CD14-positive monocyte (primary cell): ENCODE measurements at regions not wholly inside any gene's neighbourhood (a gene's known extent, or its start where the extent isn't known, plus 50 kb on each side); places are given as distances from the start of the nearest gene placed in this dataset.
"Not testable (repeated sequence)": the region's sequence is repeated elsewhere in the genome, so short reads cannot be mapped to it uniquely, and the experiment has no call there.

Experiments used
- DNase-seq, 3 donors: peaks; one replicate each; pipeline ENCODE4 v3.0.0-alpha.2; 2011 to 2022
- H2AFZ ChIP-seq: 2 replicates; pipeline ENCODE4 v1.6.0; 2012; ENCODE audit warnings: mild to moderate bottlenecking, low read depth, low read length, inconsistent platforms; ENCODE audit not compliant: insufficient read depth, poor library complexity, severe bottlenecking
- H3K27ac ChIP-seq, 2 donors: 1 replicate in 1 of 2; 2 replicates in 1 of 2; pipeline ENCODE4 v1.5.1; 2012 to 2013; ENCODE audit warnings: low read length in 2 of 2, control low read depth in 1 of 2, inconsistent platforms in 1 of 2, low read depth in 1 of 2, mild to moderate bottlenecking in 1 of 2
- H3K27me3 ChIP-seq, 2 donors: one replicate each; pipeline versions ENCODE4 v1.6.0 to v1.6.1; 2011 to 2013; ENCODE audit warnings: low read length in 2 of 2; ENCODE audit not compliant: control insufficient read depth in 2 of 2, insufficient read depth in 2 of 2
- H3K36me3 ChIP-seq, 2 donors: replicated peaks in 1 of 2; 1 replicate in 1 of 2; 2 replicates in 1 of 2; pipeline versions ENCODE4 v1.5.1 to v1.6.1; 2012 to 2013; ENCODE audit warnings: low read length in 2 of 2, control low read depth in 1 of 2, inconsistent platforms in 1 of 2, mild to moderate bottlenecking in 1 of 2; ENCODE audit not compliant: insufficient read depth in 2 of 2, control insufficient read depth in 1 of 2
- H3K4me1 ChIP-seq, 2 donors: 1 replicate in 1 of 2; 2 replicates in 1 of 2; pipeline versions ENCODE4 v1.5.1 to v1.6.1; 2012 to 2013; ENCODE audit warnings: low read length in 2 of 2, control low read depth in 1 of 2, inconsistent platforms in 1 of 2, mild to moderate bottlenecking in 1 of 2, moderate library complexity in 1 of 2; ENCODE audit not compliant: insufficient read depth in 2 of 2, control insufficient read depth in 1 of 2
- H3K4me2 ChIP-seq: replicated peaks from 2 replicates; pipeline ENCODE3; 2012; ENCODE audit warnings: low read length, moderate library complexity, mild to moderate bottlenecking; ENCODE audit not compliant: poor library complexity, severe bottlenecking; ENCODE audit errors: extremely low read depth
- H3K4me3 ChIP-seq, 3 experiments: fragments of 200-600 bp in 1 of 3; sonication (generic) in 1 of 3; replicated peaks in 1 of 3; 1 replicate in 2 of 3; 2 replicates in 1 of 3; pipeline ENCODE4 v1.5.1; 2011 to 2013; ENCODE audit warnings: low read length in 3 of 3, mild to moderate bottlenecking in 3 of 3, control low read depth in 2 of 3, low read depth in 2 of 3, inconsistent platforms in 1 of 3, moderate library complexity in 1 of 3
- H3K79me2 ChIP-seq: 2 replicates; pipeline ENCODE4 v1.6.0; 2012; ENCODE audit warnings: mild to moderate bottlenecking, control low read depth, inconsistent platforms, low read length, moderate library complexity; ENCODE audit not compliant: insufficient read depth
- H3K9ac ChIP-seq: 2 replicates; pipeline ENCODE4 v1.6.0; 2017; ENCODE audit warnings: low read length, mild to moderate bottlenecking; ENCODE audit not compliant: insufficient read depth, poor library complexity, severe bottlenecking
- H3K9me3 ChIP-seq, 2 donors: replicated peaks in 1 of 2; 1 replicate in 1 of 2; 2 replicates in 1 of 2; pipeline versions ENCODE4 v1.5.1 to v1.6.1; 2012 to 2013; ENCODE audit warnings: low read length in 2 of 2, control low read depth in 1 of 2; ENCODE audit not compliant: control insufficient read depth in 1 of 2, insufficient read depth in 1 of 2
- H4K20me1 ChIP-seq: 2 replicates; pipeline ENCODE4 v1.6.0; 2012; ENCODE audit warnings: mild to moderate bottlenecking, low read length, control low read depth, moderate library complexity; ENCODE audit not compliant: insufficient read depth
- H3K27ac Mint-ChIP-seq, 7 donors: one replicate each; pipeline ENCODE4 v1.8.0; 2020; ENCODE audit warnings: mild to moderate bottlenecking in 7 of 7, mixed read lengths in 7 of 7, moderate library complexity in 6 of 7, inconsistent platforms in 2 of 7
- H3K27me3 Mint-ChIP-seq, 3 donors: one replicate each; pipeline ENCODE4 v1.8.0; 2021 to 2022; ENCODE audit warnings: low read depth in 3 of 3, mild to moderate bottlenecking in 3 of 3, mixed read lengths in 3 of 3, moderate library complexity in 3 of 3, inconsistent platforms in 1 of 3
- H3K36me3 Mint-ChIP-seq, 2 donors: one replicate each; pipeline ENCODE4 v1.8.0; 2020; ENCODE audit warnings: mixed read lengths in 2 of 2, inconsistent platforms in 1 of 2, mild to moderate bottlenecking in 1 of 2
- H3K4me1 Mint-ChIP-seq: one replicate; pipeline ENCODE4 v1.8.0; 2020; ENCODE audit warnings: mild to moderate bottlenecking, mixed read lengths
- H3K4me3 Mint-ChIP-seq, 2 donors: one replicate each; pipeline ENCODE4 v1.8.0; 2020; ENCODE audit warnings: mild to moderate bottlenecking in 2 of 2, mixed read lengths in 2 of 2, moderate library complexity in 1 of 2
- H3K9me3 Mint-ChIP-seq, 7 donors: one replicate each; pipeline ENCODE4 v1.8.0; 2020 to 2022; ENCODE audit warnings: mixed read lengths in 7 of 7, mild to moderate bottlenecking in 6 of 7, moderate library complexity in 6 of 7, inconsistent platforms in 2 of 7
- WGBS: methylation state at CpG from one replicate; pipeline ENCODE4 v1.1.5; 2013; ENCODE audit warnings: missing lambda C conversion rate; ENCODE audit not compliant: insufficient coverage; 5-methylcytosine and 5-hydroxymethylcytosine counted together
- intact Hi-C, 2 donors: fragments of 100-400 bp; cut with micrococcal nuclease; formaldehyde crosslinking; loops; one replicate each; pipeline versions ENCODE4 v1.15.0 to v1.15.1; 2023
- TF ChIP-seq, protein P1 (sequence below): fragments of 200-600 bp; IDR thresholded peaks from one replicate; pipeline ENCODE4 v1.8.0; 2022; ENCODE audit warnings: antibody characterized with exemption, mild to moderate bottlenecking

- no peak overlapping the region for H3K4me3 Mint-ChIP-seq
- Histone ChIP-seq H3K9me3 (peaks cover 0 to 4% of the 10 kb centered on the region in 2 donors), H3K27me3 (no peaks in the 10 kb centered on the region), H3K4me3 (no peak overlapping the region), H3K4me1 (no peaks in the 10 kb centered on the region), H2AFZ (no peak overlapping the region), H3K36me3 (no peaks in the 10 kb centered on the region), H3K79me2 (no peaks in the 10 kb centered on the region), H3K27ac (no peak overlapping the region), H3K9ac (no peak overlapping the region), H3K4me2 (no peak overlapping the region), H4K20me1 (no peaks in the 10 kb centered on the region)
- no peaks in the 10 kb centered on the region for H3K4me1 Mint-ChIP-seq
- WGBS, result no CpG with 5 or more reads among the region's 4 CpGs
- peaks cover 0 to 3% (median 0%) of the 10 kb centered on the region in 3 donors for H3K27me3 Mint-ChIP-seq
- peaks cover 0 to 5% (median 2%) of the 10 kb centered on the region in 7 donors for H3K9me3 Mint-ChIP-seq
- intact Hi-C loops, result no loop called here
- H3K27ac Mint-ChIP-seq, result no peak overlapping the region
- H3K36me3 Mint-ChIP-seq, result no peaks in the 10 kb centered on the region
- DNase-seq, result no peak
- TF ChIP-seq, protein P1, sequence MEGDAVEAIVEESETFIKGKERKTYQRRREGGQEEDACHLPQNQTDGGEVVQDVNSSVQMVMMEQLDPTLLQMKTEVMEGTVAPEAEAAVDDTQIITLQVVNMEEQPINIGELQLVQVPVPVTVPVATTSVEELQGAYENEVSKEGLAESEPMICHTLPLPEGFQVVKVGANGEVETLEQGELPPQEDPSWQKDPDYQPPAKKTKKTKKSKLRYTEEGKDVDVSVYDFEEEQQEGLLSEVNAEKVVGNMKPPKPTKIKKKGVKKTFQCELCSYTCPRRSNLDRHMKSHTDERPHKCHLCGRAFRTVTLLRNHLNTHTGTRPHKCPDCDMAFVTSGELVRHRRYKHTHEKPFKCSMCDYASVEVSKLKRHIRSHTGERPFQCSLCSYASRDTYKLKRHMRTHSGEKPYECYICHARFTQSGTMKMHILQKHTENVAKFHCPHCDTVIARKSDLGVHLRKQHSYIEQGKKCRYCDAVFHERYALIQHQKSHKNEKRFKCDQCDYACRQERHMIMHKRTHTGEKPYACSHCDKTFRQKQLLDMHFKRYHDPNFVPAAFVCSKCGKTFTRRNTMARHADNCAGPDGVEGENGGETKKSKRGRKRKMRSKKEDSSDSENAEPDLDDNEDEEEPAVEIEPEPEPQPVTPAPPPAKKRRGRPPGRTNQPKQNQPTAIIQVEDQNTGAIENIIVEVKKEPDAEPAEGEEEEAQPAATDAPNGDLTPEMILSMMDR, result no peak
These were observed 157.1 kb downstream of the CRPPA start for GRCh38 chr7:16264036-16264819.

- H3K36me3 Mint-ChIP-seq, H4K20me1 ChIP-seq, H3K4me2 ChIP-seq, H3K9me3 ChIP-seq, H3K9ac ChIP-seq, DNase-seq, H3K27ac Mint-ChIP-seq, H3K4me1 ChIP-seq, intact Hi-C loops, H3K4me3 ChIP-seq, H3K27ac ChIP-seq, H3K9me3 Mint-ChIP-seq, H3K36me3 ChIP-seq, H3K4me3 Mint-ChIP-seq, H3K27me3 ChIP-seq, H3K4me1 Mint-ChIP-seq, H3K27me3 Mint-ChIP-seq, H2AFZ ChIP-seq, H3K79me2 ChIP-seq: not testable (repeated sequence)
- 100% methylated on average over 1 of the region's 6 CpGs for WGBS
These were observed 158.0 kb downstream of the CRPPA start for GRCh38 chr7:16263377-16263776.
